Loucy (cell line): ENCODE measurements at regions not wholly inside any gene's neighbourhood (a gene's known extent, or its start where the extent isn't known, plus 50 kb on each side); places are given as distances from the start of the nearest gene placed in this dataset.

Experiments
- EZH2phosphoT487 ChIP-seq: fragments of 200-600 bp; IDR thresholded peaks from 2 replicates; pipeline ENCODE4 v1.6.1; 2018; ENCODE audit warnings: antibody characterized with exemption, mild to moderate bottlenecking, moderate library complexity, borderline replicate concordance
- TF ChIP-seq, protein P1 (sequence below): fragments of 200-600 bp; sonication (generic); conservative IDR thresholded peaks from 2 replicates; pipeline ENCODE4 v1.5.1; 2014; ENCODE audit warnings: mild to moderate bottlenecking, antibody characterized with exemption, low read length

DNA sequence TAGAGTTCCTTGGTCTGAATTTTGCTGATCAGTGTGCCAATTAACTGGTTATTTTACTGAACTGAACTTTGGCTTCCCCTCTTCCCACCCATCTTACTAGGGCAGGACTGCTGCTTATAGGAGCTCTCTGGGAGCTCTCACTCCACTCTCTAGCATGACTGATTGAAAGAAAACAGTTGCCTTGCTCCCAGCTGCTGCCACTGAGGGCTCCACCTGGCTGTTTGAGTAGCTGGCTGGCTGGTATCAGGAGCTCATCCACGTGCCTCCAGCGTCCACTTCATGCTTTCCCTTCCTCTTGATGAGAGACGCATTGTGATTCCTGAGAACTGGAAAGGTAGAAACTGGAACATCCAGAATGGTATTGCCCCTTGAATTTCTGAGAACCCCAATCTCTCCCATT is 73.0 kb upstream of the KLHL13 start:
- TF ChIP-seq, protein P1, sequence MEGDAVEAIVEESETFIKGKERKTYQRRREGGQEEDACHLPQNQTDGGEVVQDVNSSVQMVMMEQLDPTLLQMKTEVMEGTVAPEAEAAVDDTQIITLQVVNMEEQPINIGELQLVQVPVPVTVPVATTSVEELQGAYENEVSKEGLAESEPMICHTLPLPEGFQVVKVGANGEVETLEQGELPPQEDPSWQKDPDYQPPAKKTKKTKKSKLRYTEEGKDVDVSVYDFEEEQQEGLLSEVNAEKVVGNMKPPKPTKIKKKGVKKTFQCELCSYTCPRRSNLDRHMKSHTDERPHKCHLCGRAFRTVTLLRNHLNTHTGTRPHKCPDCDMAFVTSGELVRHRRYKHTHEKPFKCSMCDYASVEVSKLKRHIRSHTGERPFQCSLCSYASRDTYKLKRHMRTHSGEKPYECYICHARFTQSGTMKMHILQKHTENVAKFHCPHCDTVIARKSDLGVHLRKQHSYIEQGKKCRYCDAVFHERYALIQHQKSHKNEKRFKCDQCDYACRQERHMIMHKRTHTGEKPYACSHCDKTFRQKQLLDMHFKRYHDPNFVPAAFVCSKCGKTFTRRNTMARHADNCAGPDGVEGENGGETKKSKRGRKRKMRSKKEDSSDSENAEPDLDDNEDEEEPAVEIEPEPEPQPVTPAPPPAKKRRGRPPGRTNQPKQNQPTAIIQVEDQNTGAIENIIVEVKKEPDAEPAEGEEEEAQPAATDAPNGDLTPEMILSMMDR, result no peak
- TF ChIP-seq EZH2phosphoT487, result no peak
